ENCODE measurements at regions not wholly inside any gene's neighbourhood (a gene's known extent, or its start where the extent isn't known, plus 50 kb on each side); places are given as distances from the start of the nearest gene placed in this dataset.

GRCh38 chr13:18998389-18998788, 183.2 kb downstream of the TUBA3C start:
- TF ChIP-seq GABPA (IDR thresholded peaks at IDR 0.05; ENCODE audit: low read depth) = no peak
- no peak for TF ChIP-seq CTCF (IDR thresholded peaks at IDR 0.05; ENCODE audit: insufficient read depth, low read length)
- no peak for TF ChIP-seq POLR2AphosphoS5 (IDR thresholded peaks at IDR 0.05; ENCODE audit: low read depth)
- TF ChIP-seq SPI1 (IDR thresholded peaks at IDR 0.05; ENCODE audit: borderline replicate concordance, low read depth) = no peak
- TF ChIP-seq, protein P1, sequence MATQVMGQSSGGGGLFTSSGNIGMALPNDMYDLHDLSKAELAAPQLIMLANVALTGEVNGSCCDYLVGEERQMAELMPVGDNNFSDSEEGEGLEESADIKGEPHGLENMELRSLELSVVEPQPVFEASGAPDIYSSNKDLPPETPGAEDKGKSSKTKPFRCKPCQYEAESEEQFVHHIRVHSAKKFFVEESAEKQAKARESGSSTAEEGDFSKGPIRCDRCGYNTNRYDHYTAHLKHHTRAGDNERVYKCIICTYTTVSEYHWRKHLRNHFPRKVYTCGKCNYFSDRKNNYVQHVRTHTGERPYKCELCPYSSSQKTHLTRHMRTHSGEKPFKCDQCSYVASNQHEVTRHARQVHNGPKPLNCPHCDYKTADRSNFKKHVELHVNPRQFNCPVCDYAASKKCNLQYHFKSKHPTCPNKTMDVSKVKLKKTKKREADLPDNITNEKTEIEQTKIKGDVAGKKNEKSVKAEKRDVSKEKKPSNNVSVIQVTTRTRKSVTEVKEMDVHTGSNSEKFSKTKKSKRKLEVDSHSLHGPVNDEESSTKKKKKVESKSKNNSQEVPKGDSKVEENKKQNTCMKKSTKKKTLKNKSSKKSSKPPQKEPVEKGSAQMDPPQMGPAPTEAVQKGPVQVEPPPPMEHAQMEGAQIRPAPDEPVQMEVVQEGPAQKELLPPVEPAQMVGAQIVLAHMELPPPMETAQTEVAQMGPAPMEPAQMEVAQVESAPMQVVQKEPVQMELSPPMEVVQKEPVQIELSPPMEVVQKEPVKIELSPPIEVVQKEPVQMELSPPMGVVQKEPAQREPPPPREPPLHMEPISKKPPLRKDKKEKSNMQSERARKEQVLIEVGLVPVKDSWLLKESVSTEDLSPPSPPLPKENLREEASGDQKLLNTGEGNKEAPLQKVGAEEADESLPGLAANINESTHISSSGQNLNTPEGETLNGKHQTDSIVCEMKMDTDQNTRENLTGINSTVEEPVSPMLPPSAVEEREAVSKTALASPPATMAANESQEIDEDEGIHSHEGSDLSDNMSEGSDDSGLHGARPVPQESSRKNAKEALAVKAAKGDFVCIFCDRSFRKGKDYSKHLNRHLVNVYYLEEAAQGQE (IDR thresholded peaks at IDR 0.05; ENCODE audit: insufficient replicate concordance, low read depth) = no peak
- Histone ChIP-seq H3K27ac (replicated peaks) (no peak overlapping the region), H3K4me3 (replicated peaks; ENCODE audit: insufficient read depth, low read length) (no peak overlapping the region), H3K27me3 (ENCODE audit: insufficient read depth, poor library complexity, severe bottlenecking) (no peaks in the 10 kb centered on the region)
- DNase-seq (ENCODE audit: low read depth in 1 of 2, low spot score in 1 of 2) = no peak

DNA sequence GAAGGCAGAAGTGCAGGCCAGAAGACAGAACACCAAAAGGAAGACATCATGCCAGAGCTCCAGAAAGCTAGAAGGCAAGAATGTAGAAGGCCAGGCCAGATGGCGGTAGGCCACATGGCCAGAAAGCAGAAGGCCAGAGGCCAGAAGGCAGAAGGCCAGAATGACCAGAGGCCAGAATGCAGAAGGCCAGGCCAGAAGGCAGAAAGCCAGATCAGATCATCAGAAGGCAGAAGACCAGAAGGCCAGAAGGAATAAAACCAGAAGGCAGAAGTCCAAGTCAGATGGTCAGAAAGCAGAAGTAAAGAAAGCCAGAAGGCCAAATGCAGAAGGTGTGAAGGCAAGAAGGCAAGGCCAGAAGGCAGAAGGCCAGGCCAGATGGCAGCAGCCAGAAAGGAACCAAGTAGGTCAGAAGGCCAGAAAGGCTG, 185.0 kb downstream of the TUBA3C start:
- DNase-seq (ENCODE audit: low read depth in 1 of 2, low spot score in 1 of 2) = no peak
- no peak overlapping the region for H3K4me3 ChIP-seq (replicated peaks; ENCODE audit: insufficient read depth, low read length)
- no peak overlapping the region for H3K27ac ChIP-seq (replicated peaks)
- no peak for TF ChIP-seq GABPA (IDR thresholded peaks at IDR 0.05; ENCODE audit: low read depth)
- TF ChIP-seq, protein P1 (IDR thresholded peaks at IDR 0.05; ENCODE audit: insufficient replicate concordance, low read depth) = no peak
- no peaks in the 10 kb centered on the region for H3K27me3 ChIP-seq (ENCODE audit: insufficient read depth, poor library complexity, severe bottlenecking)

- no peak for DNase-seq (ENCODE audit: low read depth in 1 of 2, low spot score in 1 of 2)
- no peak for TF ChIP-seq CTCF (IDR thresholded peaks at IDR 0.05; ENCODE audit: insufficient read depth, low read length)
- TF ChIP-seq, protein P1 (IDR thresholded peaks at IDR 0.05; ENCODE audit: insufficient replicate concordance, low read depth) = no peak
- H3K27me3 ChIP-seq (ENCODE audit: insufficient read depth, poor library complexity, severe bottlenecking) = no peaks in the 10 kb centered on the region
- H3K4me3 ChIP-seq (replicated peaks; ENCODE audit: insufficient read depth, low read length) = no peak overlapping the region
- H3K27ac ChIP-seq (replicated peaks) = no peak overlapping the region
Measured at GRCh38 chr13:18996221-18996620, 185.4 kb downstream of the TUBA3C start.
